Neural cell (in vitro differentiated cells): ENCODE measurements at regions not wholly inside any gene's neighbourhood (a gene's known extent, or its start where the extent isn't known, plus 50 kb on each side); places are given as distances from the start of the nearest gene placed in this dataset.

Experiments
- H2AFZ ChIP-seq: fragments of 200-600, 300-800 bp; sonication (generic), shearing (Covaris generic); 2 replicates; pipeline ENCODE4 v1.6.0; 2014; ENCODE audit warnings: low read depth, mild to moderate bottlenecking, antibody characterized with exemption, low read length, moderate library complexity
- H3F3A ChIP-seq: fragments of 200-600 bp; shearing (Covaris generic); 2 replicates; pipeline ENCODE4 v1.6.1; 2016; ENCODE audit warnings: mild to moderate bottlenecking, moderate library complexity, mixed read lengths, antibody characterized with exemption, low read length; ENCODE audit not compliant: insufficient read depth, poor library complexity, severe bottlenecking
- H3K27ac ChIP-seq: fragments of 200-600, 300-800 bp; sonication (generic), shearing (Covaris generic); 2 replicates; pipeline ENCODE4 v1.5.1; 2014; ENCODE audit warnings: mild to moderate bottlenecking, low read length, moderate library complexity
- H3K27me3 ChIP-seq: fragments of 300-800, 200-600 bp; sonication (generic), shearing (Covaris generic); 2 replicates; pipeline ENCODE4 v1.6.0; 2014; ENCODE audit warnings: mild to moderate bottlenecking, low read depth, low read length, moderate library complexity; ENCODE audit not compliant: insufficient read depth
- H3K36me3 ChIP-seq: fragments of 300-800, 200-600 bp; sonication (generic), shearing (Covaris generic); 2 replicates; pipeline ENCODE4 v1.5.1; 2014; ENCODE audit warnings: mild to moderate bottlenecking, antibody characterized with exemption, low read length, moderate library complexity; ENCODE audit not compliant: insufficient read depth
- H3K4me2 ChIP-seq: fragments of 300-800, 200-600 bp; sonication (generic), shearing (Covaris generic); 2 replicates; pipeline ENCODE4 v1.6.0; 2014; ENCODE audit warnings: mild to moderate bottlenecking, low read length
- H3K4me3 ChIP-seq: fragments of 300-800, 200-600 bp; sonication (generic), shearing (Covaris generic); 2 replicates; pipeline ENCODE4 v1.5.1; 2014; ENCODE audit warnings: mild to moderate bottlenecking, low read length, moderate library complexity
- H3K79me2 ChIP-seq: fragments of 200-600 bp; shearing (Covaris generic); replicated peaks from 2 replicates; pipeline ENCODE4 v1.6.0; 2014; ENCODE audit warnings: mild to moderate bottlenecking, low read length, moderate library complexity; ENCODE audit not compliant: insufficient read depth
- H3K9ac ChIP-seq: fragments of 300-800, 200-600 bp; sonication (generic), shearing (Covaris generic); 2 replicates; pipeline ENCODE4 v1.6.1; 2016; ENCODE audit warnings: mild to moderate bottlenecking, low read length, mixed read lengths
- H3K9me2 ChIP-seq: fragments of 200-600 bp; shearing (Covaris generic); 2 replicates; pipeline ENCODE4 v1.6.1; 2016; ENCODE audit warnings: mild to moderate bottlenecking, low read length, mixed read lengths; ENCODE audit not compliant: insufficient read depth
- H3K9me3 ChIP-seq: fragments of 200-600, 300-800 bp; sonication (generic), shearing (Covaris generic); 2 replicates; pipeline ENCODE4 v1.6.1; 2016; ENCODE audit warnings: mild to moderate bottlenecking, mixed run types, low read length, moderate library complexity, mixed read lengths
- H4K20me1 ChIP-seq: fragments of 200-600 bp; shearing (Covaris generic); 2 replicates; pipeline ENCODE4 v1.6.1; 2016; ENCODE audit warnings: mild to moderate bottlenecking, mixed run types; ENCODE audit not compliant: insufficient read depth
- EP300 ChIP-seq: fragments of 450-650 bp; conservative IDR thresholded peaks from 2 replicates; pipeline ENCODE4 v1.6.1; 2014; ENCODE audit warnings: antibody characterized with exemption, mild to moderate bottlenecking, moderate library complexity; ENCODE audit not compliant: poor library complexity, severe bottlenecking
- EZH2 ChIP-seq: fragments of 200-600, 300-800 bp; shearing (Covaris generic), sonication (generic); IDR thresholded peaks from 2 replicates; pipeline ENCODE4 v1.6.1; 2014; ENCODE audit warnings: antibody characterized with exemption, low read length, borderline replicate concordance, mild to moderate bottlenecking; ENCODE audit not compliant: insufficient read depth, poor library complexity, severe bottlenecking
- MXI1 ChIP-seq: fragments of 450-650 bp; conservative IDR thresholded peaks from 2 replicates; pipeline ENCODE4 v1.6.1; 2014; ENCODE audit warnings: antibody characterized with exemption, mild to moderate bottlenecking; ENCODE audit not compliant: poor library complexity, severe bottlenecking
- POLR2AphosphoS5 ChIP-seq: IDR thresholded peaks from 2 replicates; pipeline ENCODE4 v1.6.1; 2012
- RAD21 ChIP-seq: fragments of 450-650 bp; conservative IDR thresholded peaks from 2 replicates; pipeline ENCODE4 v1.6.1; 2014; ENCODE audit warnings: antibody characterized with exemption, mild to moderate bottlenecking, moderate library complexity
- REST ChIP-seq: IDR thresholded peaks from 2 replicates; pipeline ENCODE4 v1.6.1; 2012; ENCODE audit warnings: borderline replicate concordance
- SMC3 ChIP-seq: fragments of 450-650 bp; conservative IDR thresholded peaks from 2 replicates; pipeline ENCODE4 v1.6.1; 2014; ENCODE audit warnings: antibody characterized with exemption, mild to moderate bottlenecking, moderate library complexity; ENCODE audit not compliant: poor library complexity
- TAF1 ChIP-seq: IDR thresholded peaks from 2 replicates; pipeline ENCODE4 v1.6.1; 2012; ENCODE audit warnings: low read depth
- TF ChIP-seq, protein P1 (sequence below): fragments of 450-650 bp; IDR thresholded peaks from 2 replicates; pipeline ENCODE4 v1.5.1; 2014; ENCODE audit warnings: antibody characterized with exemption, mild to moderate bottlenecking, moderate library complexity; ENCODE audit not compliant: poor library complexity, severe bottlenecking

GRCh38 chrX:100484971-100485370 lies 74.9 kb upstream of the PCDH19 start:
- H3K4me2 ChIP-seq: no peak overlapping the region
- H3F3A ChIP-seq: no peaks in the 10 kb centered on the region
- no peak overlapping the region for H3K27ac ChIP-seq
- H3K4me3 ChIP-seq: no peak overlapping the region
- H3K9me2 ChIP-seq: no peaks in the 10 kb centered on the region
- H2AFZ ChIP-seq: no peak overlapping the region
- H3K9me3 ChIP-seq: no peaks in the 10 kb centered on the region
- TF ChIP-seq RAD21: no peak
- no peak for TF ChIP-seq REST
- no peak for TF ChIP-seq POLR2AphosphoS5
- TF ChIP-seq, protein P1, sequence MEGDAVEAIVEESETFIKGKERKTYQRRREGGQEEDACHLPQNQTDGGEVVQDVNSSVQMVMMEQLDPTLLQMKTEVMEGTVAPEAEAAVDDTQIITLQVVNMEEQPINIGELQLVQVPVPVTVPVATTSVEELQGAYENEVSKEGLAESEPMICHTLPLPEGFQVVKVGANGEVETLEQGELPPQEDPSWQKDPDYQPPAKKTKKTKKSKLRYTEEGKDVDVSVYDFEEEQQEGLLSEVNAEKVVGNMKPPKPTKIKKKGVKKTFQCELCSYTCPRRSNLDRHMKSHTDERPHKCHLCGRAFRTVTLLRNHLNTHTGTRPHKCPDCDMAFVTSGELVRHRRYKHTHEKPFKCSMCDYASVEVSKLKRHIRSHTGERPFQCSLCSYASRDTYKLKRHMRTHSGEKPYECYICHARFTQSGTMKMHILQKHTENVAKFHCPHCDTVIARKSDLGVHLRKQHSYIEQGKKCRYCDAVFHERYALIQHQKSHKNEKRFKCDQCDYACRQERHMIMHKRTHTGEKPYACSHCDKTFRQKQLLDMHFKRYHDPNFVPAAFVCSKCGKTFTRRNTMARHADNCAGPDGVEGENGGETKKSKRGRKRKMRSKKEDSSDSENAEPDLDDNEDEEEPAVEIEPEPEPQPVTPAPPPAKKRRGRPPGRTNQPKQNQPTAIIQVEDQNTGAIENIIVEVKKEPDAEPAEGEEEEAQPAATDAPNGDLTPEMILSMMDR: no peak
- TF ChIP-seq SMC3: no peak
- TF ChIP-seq EP300: no peak
- no peak for TF ChIP-seq MXI1
- no peak for TF ChIP-seq EZH2
- no peaks in the 10 kb centered on the region for H3K36me3 ChIP-seq
- H3K79me2 ChIP-seq: no peaks in the 10 kb centered on the region
- H4K20me1 ChIP-seq: no peaks in the 10 kb centered on the region
- no peaks in the 10 kb centered on the region for H3K27me3 ChIP-seq
- H3K9ac ChIP-seq: no peak overlapping the region

DNA sequence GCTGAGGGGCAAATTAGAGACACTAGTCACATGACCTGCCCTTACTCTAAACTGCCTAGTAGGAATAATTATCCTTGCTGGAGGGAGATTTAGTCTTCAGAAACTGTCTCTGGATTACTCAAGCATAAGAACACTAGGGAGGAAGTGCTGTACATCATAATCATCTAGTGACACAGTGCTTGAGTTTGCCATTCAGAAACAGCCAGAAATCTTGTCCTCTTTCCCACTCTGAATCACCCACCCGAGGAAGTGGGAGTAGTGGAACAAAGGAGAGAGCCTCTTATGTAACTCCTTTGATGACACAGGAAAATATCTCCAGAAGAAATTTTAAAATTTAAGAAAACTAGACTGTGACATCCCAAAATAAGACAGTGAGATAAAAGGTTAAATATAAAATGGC lies 69.3 kb upstream of the PCDH19 start:
- H3K27me3 ChIP-seq: no peaks in the 10 kb centered on the region
- H3K27ac ChIP-seq: no peak overlapping the region
- TF ChIP-seq SMC3 (no peak), RAD21 (no peak), EP300 (no peak), REST (no peak), EZH2 (no peak), POLR2AphosphoS5 (no peak), MXI1 (no peak), TAF1 (no peak)
- TF ChIP-seq, protein P1: no peak
- H3K79me2 ChIP-seq: no peaks in the 10 kb centered on the region
- H3K9ac ChIP-seq: no peak overlapping the region
- no peaks in the 10 kb centered on the region for H3K36me3 ChIP-seq
- no peaks in the 10 kb centered on the region for H3K9me3 ChIP-seq
- no peaks in the 10 kb centered on the region for H4K20me1 ChIP-seq
- H2AFZ ChIP-seq: no peak overlapping the region
- H3K4me3 ChIP-seq: no peak overlapping the region
- no peaks in the 10 kb centered on the region for H3F3A ChIP-seq
- no peaks in the 10 kb centered on the region for H3K9me2 ChIP-seq
- no peak overlapping the region for H3K4me2 ChIP-seq
